ENCODE measurements at regions not wholly inside any gene's neighbourhood (a gene's known extent, or its start where the extent isn't known, plus 50 kb on each side); places are given as distances from the start of the nearest gene placed in this dataset.

GRCh38 chr11:104361975-104362374, 198.0 kb upstream of the PDGFD start:
- TF ChIP-seq CTCF (IDR thresholded peaks at IDR 0.05; ENCODE audit: low read depth, low read length), result no peak
- TF ChIP-seq MYC (IDR thresholded peaks at IDR 0.05; ENCODE audit: low read depth, low read length), result no peak
